Eye (tissue), 1 donor: ENCODE measurements at regions not wholly inside any gene's neighbourhood (a gene's known extent, or its start where the extent isn't known, plus 50 kb on each side); places are given as distances from the start of the nearest gene placed in this dataset.

Experiments
- DNase-seq: peaks from one replicate; pipeline ENCODE4 v3.0.0-alpha.2; 2015

DNA sequence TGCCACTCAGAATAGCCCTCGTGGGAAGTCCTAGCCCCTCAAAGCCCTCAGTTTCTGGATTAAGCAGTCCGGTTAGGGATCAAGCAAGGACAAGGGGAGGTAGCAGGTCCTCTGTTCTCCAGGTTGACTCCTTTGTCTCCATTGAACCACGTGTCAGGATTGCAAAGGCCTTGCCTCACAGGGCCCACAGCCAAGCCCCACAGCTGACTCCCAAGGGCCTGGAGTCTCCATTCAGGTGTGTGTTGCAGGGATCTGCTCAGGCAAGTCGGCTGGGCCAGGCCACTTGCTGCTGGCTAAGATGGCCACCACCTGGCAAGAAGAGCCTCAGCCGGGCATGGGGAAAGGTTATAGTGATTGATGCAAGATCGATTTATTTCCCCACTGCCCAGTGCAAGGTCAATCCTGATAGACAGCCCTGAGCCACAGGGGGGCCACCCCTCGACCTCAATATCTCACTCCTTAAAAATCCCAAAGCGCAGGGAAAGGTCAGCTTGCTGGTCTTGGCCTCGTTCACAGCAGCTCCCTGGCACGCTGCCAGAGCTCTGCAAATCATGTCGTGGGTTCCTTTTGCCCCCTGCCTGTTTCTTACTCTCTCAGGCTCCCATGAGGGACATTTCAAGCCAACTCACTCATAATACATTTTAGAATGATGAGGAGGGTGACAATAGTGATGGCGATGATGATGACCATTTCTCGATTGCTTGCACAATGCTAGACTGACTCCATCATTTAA, 75.9 kb downstream of the EDN3 start:
- no peak for DNase-seq

- DNase-seq = no peak
Measured at GRCh38 chr20:59376998-59377397, 76.6 kb downstream of the EDN3 start.

DNA sequence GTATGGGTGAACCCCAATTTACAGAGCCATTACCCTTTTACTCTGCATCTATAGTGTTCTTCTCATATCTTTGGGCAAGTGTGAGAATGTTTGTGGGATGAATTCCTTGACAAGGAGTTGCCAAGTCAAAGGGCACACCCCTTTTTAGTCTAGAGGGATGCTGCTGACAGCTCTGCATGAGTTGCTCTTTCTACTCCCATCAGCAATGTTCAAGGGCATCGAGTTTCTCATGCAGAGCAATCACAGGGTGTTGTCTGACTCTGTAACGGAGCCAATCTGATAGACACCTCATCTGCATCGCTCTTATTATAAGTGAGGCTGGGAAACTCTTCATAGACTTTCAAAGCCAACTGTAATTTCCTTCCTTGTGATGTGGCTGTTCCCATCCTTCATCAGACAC, 77.4 kb downstream of the EDN3 start:
- DNase-seq = no peak

- DNase-seq = no peak
Measured at GRCh38 chr20:59378396-59378795, 78.0 kb downstream of the EDN3 start.

- no peak for DNase-seq
Measured at GRCh38 chr20:59378966-59379365, 78.6 kb downstream of the EDN3 start.

GRCh38 chr20:59381689-59382088, 81.3 kb downstream of the EDN3 start:
- no peak for DNase-seq

DNA sequence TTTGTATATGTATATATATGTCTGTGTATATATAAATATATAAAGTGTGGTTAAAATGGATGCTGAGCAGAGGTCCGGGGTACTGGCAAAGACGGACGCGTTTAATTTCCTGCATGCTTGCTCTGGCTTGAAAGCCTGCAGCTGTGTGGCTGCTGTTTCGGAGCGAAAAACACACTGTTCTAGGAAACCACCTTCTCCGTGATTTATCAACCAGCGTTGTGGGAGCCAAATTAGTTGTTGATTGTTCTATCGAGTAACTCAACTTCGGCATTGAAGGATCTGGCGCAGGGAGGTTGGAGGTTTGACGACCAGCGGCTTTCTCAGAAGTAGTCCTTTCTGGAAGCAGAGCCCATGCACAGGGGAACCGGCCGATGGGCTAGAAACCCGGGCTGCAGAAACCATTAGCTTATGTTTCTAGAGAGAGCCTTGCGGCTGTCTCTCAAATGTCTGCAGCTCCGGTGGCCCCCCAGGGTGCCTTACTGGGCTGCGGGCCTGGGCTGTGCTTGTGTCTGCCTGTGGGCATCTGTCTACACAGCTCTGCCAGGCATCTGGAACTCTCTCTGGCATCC, 81.8 kb downstream of the EDN3 start:
- no peak for DNase-seq

DNA sequence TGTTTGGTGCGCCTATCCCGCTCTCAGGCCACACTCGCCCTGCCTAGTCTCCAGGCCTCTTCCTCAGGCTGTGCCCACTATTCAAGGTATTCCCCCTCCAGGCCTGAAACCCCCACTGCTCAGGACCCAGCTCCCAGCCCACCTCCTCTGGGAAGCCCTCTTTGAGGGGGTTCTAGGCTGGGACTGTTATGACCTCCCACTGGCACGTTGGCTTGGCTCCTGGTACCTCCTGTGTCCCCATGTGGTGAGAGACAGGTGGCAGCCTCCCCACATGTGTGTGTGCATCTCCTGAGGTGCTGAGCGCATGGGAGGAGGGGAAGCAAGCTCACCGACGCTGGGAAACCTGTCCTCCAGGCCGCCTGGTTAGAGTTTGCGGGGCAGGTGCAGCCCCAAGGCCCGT, 82.5 kb downstream of the EDN3 start:
- no peak for DNase-seq

- no peak for DNase-seq
Measured at GRCh38 chr20:59385038-59385437, 84.6 kb downstream of the EDN3 start.

GRCh38 chr20:59385480-59385879, 85.1 kb downstream of the EDN3 start:
- peak; percentile 57 for DNase-seq

DNA sequence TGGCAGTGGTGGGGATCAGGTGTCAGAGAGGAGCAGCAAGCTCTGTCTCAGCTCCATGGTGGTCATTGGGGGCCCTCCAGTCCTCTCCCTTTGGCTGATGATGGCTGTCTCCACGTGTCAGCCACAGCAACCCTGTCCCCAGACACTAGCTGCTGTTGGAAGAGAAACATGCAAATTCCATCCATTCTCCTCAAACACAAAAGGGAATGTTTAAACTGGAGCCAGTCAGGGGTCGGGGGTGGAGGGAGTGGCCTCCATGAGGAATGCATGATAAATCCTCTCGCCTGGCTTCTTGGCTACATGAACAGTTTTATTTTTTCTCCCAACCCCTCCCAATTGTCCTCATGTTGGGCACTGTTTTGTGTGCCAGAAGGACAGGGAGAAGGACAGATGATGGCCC, 86.4 kb downstream of the EDN3 start:
- DNase-seq = peak; percentile 39

GRCh38 chr20:59387891-59388290, 87.5 kb downstream of the EDN3 start:
- no peak for DNase-seq

- DNase-seq = no peak
Measured at GRCh38 chr20:59388402-59388801, 88.0 kb downstream of the EDN3 start.

DNA sequence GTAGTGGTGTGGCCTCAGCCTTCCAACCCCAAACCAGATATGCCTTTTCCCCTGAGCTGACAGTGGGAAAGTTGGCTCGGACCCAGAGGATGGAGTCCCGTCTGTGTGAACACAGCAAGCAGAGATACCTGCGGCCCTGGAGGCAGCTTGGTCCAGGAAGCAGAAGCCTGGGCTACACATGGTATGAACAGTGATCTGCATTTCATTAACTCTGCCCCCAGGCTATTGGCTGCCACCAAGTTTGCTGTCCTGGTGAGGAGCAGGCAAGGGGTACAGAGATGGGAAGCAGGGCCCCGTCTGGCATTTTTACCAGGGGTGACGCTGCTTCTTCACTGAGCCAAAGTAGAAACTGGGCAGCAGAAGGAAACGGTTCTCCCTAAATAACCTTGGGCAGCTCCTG, 90.0 kb downstream of the EDN3 start:
- DNase-seq = no peak

GRCh38 chr20:59391975-59392374, 91.6 kb downstream of the EDN3 start:
- DNase-seq = peak; percentile 43

GRCh38 chr20:59392736-59393135, 92.3 kb downstream of the EDN3 start:
- DNase-seq = peak; percentile 57

GRCh38 chr20:59393142-59393541, 92.7 kb downstream of the EDN3 start:
- DNase-seq = peak; percentile 28

- no peak for DNase-seq
Measured at GRCh38 chr20:59395729-59396128, 95.3 kb downstream of the EDN3 start.

DNA sequence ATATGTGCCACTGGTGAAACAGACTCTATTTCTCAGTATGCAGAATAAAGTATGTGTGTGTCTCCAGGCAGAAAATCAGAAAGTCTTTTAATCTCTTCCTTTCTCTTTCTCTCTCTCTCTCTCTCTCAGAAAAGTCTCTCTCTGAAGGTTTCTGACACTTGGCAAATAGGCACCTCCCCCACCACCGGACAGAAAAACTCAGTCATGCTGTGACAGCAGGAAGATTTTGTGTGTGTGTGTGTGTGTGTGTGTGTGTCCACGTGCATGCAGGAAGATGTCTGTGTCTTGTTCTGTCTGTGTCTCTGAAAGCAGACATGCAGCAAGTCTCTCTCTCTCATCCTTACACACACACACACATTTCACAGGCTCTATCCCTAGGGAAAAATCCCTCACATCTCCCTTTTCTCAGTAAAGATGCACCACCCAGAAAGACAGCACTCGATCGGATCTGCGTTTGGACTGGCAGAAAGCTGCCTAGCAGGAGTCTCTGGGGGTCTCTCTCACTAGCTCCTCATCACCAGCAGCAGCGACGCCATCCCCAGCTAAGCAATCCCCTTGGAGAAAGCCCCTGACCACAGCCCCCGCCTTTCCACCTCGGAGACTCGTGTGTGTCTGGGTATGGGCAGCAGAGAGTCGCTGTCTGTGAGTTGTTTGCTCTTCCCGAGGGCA, 98.3 kb downstream of the EDN3 start:
- peak; percentile 70 for DNase-seq

GRCh38 chr20:59399426-59400099, 99.2 kb downstream of the EDN3 start:
- DNase-seq = peak; percentile 31

DNA sequence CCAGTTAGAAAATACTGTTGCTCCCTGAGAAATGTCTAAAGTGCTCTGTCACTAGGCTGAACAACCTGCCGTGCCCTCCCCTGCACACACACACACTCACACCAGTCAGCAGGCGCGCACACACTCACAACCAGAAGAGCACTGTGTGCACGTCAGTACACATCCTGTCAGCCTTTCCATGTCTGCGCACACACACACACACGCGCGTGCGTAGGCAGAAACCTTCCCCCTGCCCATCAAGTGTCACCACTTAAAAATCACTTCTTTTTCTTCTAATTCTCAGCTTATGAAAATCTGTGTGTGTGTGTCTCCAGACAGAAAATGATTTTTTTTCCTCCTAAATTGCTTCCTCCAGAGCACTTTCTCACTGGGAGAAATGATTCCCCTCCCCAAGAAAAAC, 100.3 kb downstream of the EDN3 start:
- DNase-seq = no peak

- peak; percentile 74 for DNase-seq
Measured at GRCh38 chr20:59402681-59403080, 102.3 kb downstream of the EDN3 start.

- peak; percentile 91 for DNase-seq
Measured at GRCh38 chr20:59403261-59403961, 103.0 kb downstream of the EDN3 start.
